H9 (cell line): ENCODE measurements at regions not wholly inside any gene's neighbourhood (a gene's known extent, or its start where the extent isn't known, plus 50 kb on each side); places are given as distances from the start of the nearest gene placed in this dataset.

Experiments used
- DNase-seq: peaks from one replicate; pipeline ENCODE4 v3.0.0-alpha.2; 2017
- H2AFZ ChIP-seq: one replicate; pipeline ENCODE4 v1.6.1; 2013; ENCODE audit warnings: mild to moderate bottlenecking, low read length, control low read depth, moderate library complexity
- H2AK5ac ChIP-seq: 2 replicates; pipeline ENCODE4 v1.6.1; 2013; ENCODE audit warnings: low read length, control low read depth, mixed read lengths; ENCODE audit not compliant: insufficient read length
- H2BK120ac ChIP-seq: one replicate; pipeline ENCODE4 v1.6.1; 2013; ENCODE audit warnings: low read depth, mild to moderate bottlenecking, low read length, control low read depth, inconsistent platforms; ENCODE audit not compliant: poor library complexity, severe bottlenecking
- H2BK12ac ChIP-seq: 2 replicates; pipeline ENCODE4 v1.6.1; 2013; ENCODE audit warnings: low read length, control low read depth, mixed read lengths, low read depth; ENCODE audit not compliant: insufficient read length
- H2BK15ac ChIP-seq: 2 replicates; pipeline ENCODE4 v1.6.1; 2013; ENCODE audit warnings: low read depth, low read length, control low read depth
- H2BK20ac ChIP-seq: one replicate; pipeline ENCODE4 v1.6.1; 2013; ENCODE audit warnings: low read depth, mild to moderate bottlenecking, low read length, control low read depth, inconsistent platforms; ENCODE audit not compliant: poor library complexity, severe bottlenecking
- H2BK5ac ChIP-seq: 2 replicates; pipeline ENCODE4 v1.6.1; 2013; ENCODE audit warnings: low read length, control low read depth, mixed read lengths; ENCODE audit not compliant: insufficient read length
- H3K14ac ChIP-seq: 2 replicates; pipeline ENCODE4 v1.6.1; 2013; ENCODE audit warnings: low read length, control low read depth; ENCODE audit not compliant: insufficient read depth
- H3K18ac ChIP-seq: 2 replicates; pipeline ENCODE4 v1.6.1; 2013; ENCODE audit warnings: low read depth, mild to moderate bottlenecking, mixed read lengths, low read length, control low read depth; ENCODE audit not compliant: insufficient read length
- H3K23ac ChIP-seq: 2 replicates; pipeline ENCODE4 v1.6.1; 2013; ENCODE audit warnings: low read length, control low read depth, mixed read lengths, low read depth; ENCODE audit not compliant: insufficient read length
- H3K23me2 ChIP-seq: 2 replicates; pipeline ENCODE4 v1.6.1; 2013; ENCODE audit warnings: low read depth, mild to moderate bottlenecking, mixed read lengths, low read length, control low read depth; ENCODE audit not compliant: insufficient read length, poor library complexity, severe bottlenecking
- H3K27ac ChIP-seq: 2 replicates; pipeline ENCODE4 v1.5.1; 2013; ENCODE audit warnings: low read length, control low read depth, mixed read lengths, low read depth; ENCODE audit not compliant: insufficient read length
- H3K27me3 ChIP-seq: 2 replicates; pipeline ENCODE4 v1.6.1; 2013; ENCODE audit warnings: low read length, control low read depth, inconsistent platforms; ENCODE audit not compliant: insufficient read depth
- H3K4ac ChIP-seq: 2 replicates; pipeline ENCODE4 v1.6.1; 2013; ENCODE audit warnings: low read depth, mild to moderate bottlenecking, control low read depth, inconsistent platforms, low read length, moderate library complexity
- H3K4me1 ChIP-seq: 2 replicates; pipeline ENCODE4 v1.6.1; 2013; ENCODE audit warnings: low read length, control low read depth, inconsistent platforms; ENCODE audit not compliant: insufficient read depth
- H3K4me2 ChIP-seq: 2 replicates; pipeline ENCODE4 v1.6.1; 2013; ENCODE audit warnings: low read length, control low read depth, mixed read lengths; ENCODE audit not compliant: insufficient read length, insufficient read depth
- H3K56ac ChIP-seq: 2 replicates; pipeline ENCODE4 v1.6.1; 2013; ENCODE audit warnings: low read depth, mild to moderate bottlenecking, mixed read lengths, low read length, control low read depth; ENCODE audit not compliant: insufficient read length
- H3K79me1 ChIP-seq: 2 replicates; pipeline ENCODE4 v1.6.1; 2013; ENCODE audit warnings: low read depth, mild to moderate bottlenecking, moderate library complexity, low read length, control low read depth, inconsistent platforms; ENCODE audit not compliant: insufficient read depth, poor library complexity, severe bottlenecking
- H3K79me2 ChIP-seq: 2 replicates; pipeline ENCODE4 v1.6.1; 2013; ENCODE audit warnings: low read length, control low read depth, inconsistent platforms; ENCODE audit not compliant: insufficient read depth
- H3K9ac ChIP-seq: 2 replicates; pipeline ENCODE4 v1.6.1; 2013; ENCODE audit warnings: low read length, control low read depth, mixed read lengths; ENCODE audit not compliant: insufficient read length; ENCODE audit errors: extremely low read depth
- H3K9me3 ChIP-seq: one replicate; pipeline ENCODE4 v1.6.1; 2013; ENCODE audit warnings: low read depth, low read length, inconsistent platforms; ENCODE audit not compliant: control insufficient read depth
- H3T11ph ChIP-seq: one replicate; pipeline ENCODE4 v1.6.1; 2013; ENCODE audit warnings: mild to moderate bottlenecking, low read length, control low read depth, inconsistent platforms
- H4K20me1 ChIP-seq: one replicate; pipeline ENCODE4 v1.6.1; 2013; ENCODE audit not compliant: control insufficient read depth, insufficient read length, insufficient read depth
- H4K5ac ChIP-seq: 2 replicates; pipeline ENCODE4 v1.6.1; 2013; ENCODE audit warnings: low read depth, mild to moderate bottlenecking, mixed read lengths, low read length, control low read depth; ENCODE audit not compliant: insufficient read length
- H4K8ac ChIP-seq: replicated peaks from 2 replicates; pipeline ENCODE4 v1.6.1; 2013; ENCODE audit warnings: low read length, control low read depth, mixed read lengths, low read depth; ENCODE audit not compliant: insufficient read length
- H4K91ac ChIP-seq: 2 replicates; pipeline ENCODE4 v1.6.1; 2013; ENCODE audit warnings: low read depth, mild to moderate bottlenecking, moderate library complexity, mixed read lengths, low read length, control low read depth; ENCODE audit not compliant: insufficient read length
- H3K27ac Mint-ChIP-seq, 3 experiments: 2 replicates in 2 of 3; 3 replicates in 1 of 3; pipeline ENCODE4 v1.8.0; 2020 to 2021; ENCODE audit warnings: mixed read lengths in 3 of 3, mild to moderate bottlenecking in 1 of 3, moderate library complexity in 1 of 3
- H3K27me3 Mint-ChIP-seq: 2 replicates; pipeline ENCODE4 v1.8.0; 2021; ENCODE audit warnings: low read depth, mild to moderate bottlenecking, moderate library complexity, mixed read lengths
- H3K36me3 Mint-ChIP-seq, 3 experiments: 2 replicates in 2 of 3; 3 replicates in 1 of 3; pipeline ENCODE4 v1.8.0; 2020 to 2021; ENCODE audit warnings: low read depth in 3 of 3, mixed read lengths in 3 of 3; ENCODE audit not compliant: insufficient read depth in 1 of 3
- H3K4me1 Mint-ChIP-seq, 2 experiments: 2 replicates each; pipeline ENCODE4 v1.8.0; 2020; ENCODE audit warnings: mixed read lengths in 2 of 2
- H3K4me3 Mint-ChIP-seq, 2 experiments: 2 replicates in 1 of 2; 3 replicates in 1 of 2; pipeline ENCODE4 v1.8.0; 2020 to 2021; ENCODE audit warnings: mild to moderate bottlenecking in 2 of 2, mixed read lengths in 2 of 2, moderate library complexity in 1 of 2
- H3K9me3 Mint-ChIP-seq, 2 experiments: 2 replicates in 1 of 2; 3 replicates in 1 of 2; pipeline ENCODE4 v1.8.0; 2020; ENCODE audit warnings: mild to moderate bottlenecking in 2 of 2, mixed read lengths in 2 of 2, moderate library complexity in 1 of 2
- CTCF ChIP-seq: fragments of 200-600 bp; sonication (generic); conservative IDR thresholded peaks from 3 replicates; pipeline ENCODE4 v1.8.0; 2021; ENCODE audit warnings: antibody characterized with exemption, mild to moderate bottlenecking
- WGBS: extraction: QIAGEN DNeasy Blood & Tissue Kit; methylation state at CpG from one replicate; pipeline ENCODE4 v1.1.7; 2013; ENCODE audit warnings: missing lambda C conversion rate, low lambda C conversion rate, mixed read lengths; ENCODE audit not compliant: insufficient read length; ENCODE audit errors: extremely low coverage; 5-methylcytosine and 5-hydroxymethylcytosine counted together

GRCh38 chrX:104502460-104502859, 63.5 kb upstream of the IL1RAPL2 start:
- H3K18ac ChIP-seq = no peak overlapping the region
- H3K9me3 Mint-ChIP-seq = peaks cover 0 to 49% of the 10 kb centered on the region in 2 experiments; a peak in 2 of 5 replicates
- no peaks in the 10 kb centered on the region for H3K79me1 ChIP-seq
- H2BK120ac ChIP-seq = no peak overlapping the region
- H3K4me1 Mint-ChIP-seq = no peaks in the 10 kb centered on the region
- H3K27me3 Mint-ChIP-seq = no peaks in the 10 kb centered on the region; the same call in 1 of the 2 replicates
- H3K4me1 ChIP-seq = no peaks in the 10 kb centered on the region
- H3K23me2 ChIP-seq = no peaks in the 10 kb centered on the region
- H3K14ac ChIP-seq = no peak overlapping the region
- H2AFZ ChIP-seq = no peak overlapping the region
- H3K27me3 ChIP-seq = no peaks in the 10 kb centered on the region
- H3K23ac ChIP-seq = no peak overlapping the region
- no peak overlapping the region for H3K4me2 ChIP-seq
- H3T11ph ChIP-seq = no peak overlapping the region
- no peak for DNase-seq
- no peak overlapping the region for H4K91ac ChIP-seq
- WGBS = no CpG with 5 or more reads among the region's 2 CpGs
- no peak overlapping the region for H4K5ac ChIP-seq
- H3K27ac ChIP-seq = no peak overlapping the region
- H3K9ac ChIP-seq = no peak overlapping the region
- H4K8ac ChIP-seq = no peak overlapping the region
- TF ChIP-seq CTCF = no peak
- H2BK15ac ChIP-seq = no peak overlapping the region
- no peaks in the 10 kb centered on the region for H3K9me3 ChIP-seq
- no peak overlapping the region for H3K56ac ChIP-seq
- no peak overlapping the region for H2BK5ac ChIP-seq
- H3K79me2 ChIP-seq = no peaks in the 10 kb centered on the region
- H3K4ac ChIP-seq = no peak overlapping the region
- no peak overlapping the region for H3K27ac Mint-ChIP-seq
- no peak overlapping the region for H2AK5ac ChIP-seq
- no peak overlapping the region for H2BK12ac ChIP-seq
- H2BK20ac ChIP-seq = no peak overlapping the region
- H3K36me3 Mint-ChIP-seq = no peaks in the 10 kb centered on the region
- H4K20me1 ChIP-seq = no peaks in the 10 kb centered on the region
- H3K4me3 Mint-ChIP-seq = no peak overlapping the region
